HG03103 (cell line): ENCODE measurements at regions not wholly inside any gene's neighbourhood (a gene's known extent, or its start where the extent isn't known, plus 50 kb on each side); places are given as distances from the start of the nearest gene placed in this dataset.

Experiments
- ATAC-seq: cut with Tn5 transposase; IDR thresholded peaks from one replicate; pipeline ENCODE4 v1.9.1; 2021; ENCODE audit warnings: low read depth; ENCODE audit not compliant: unreplicated experiment

DNA sequence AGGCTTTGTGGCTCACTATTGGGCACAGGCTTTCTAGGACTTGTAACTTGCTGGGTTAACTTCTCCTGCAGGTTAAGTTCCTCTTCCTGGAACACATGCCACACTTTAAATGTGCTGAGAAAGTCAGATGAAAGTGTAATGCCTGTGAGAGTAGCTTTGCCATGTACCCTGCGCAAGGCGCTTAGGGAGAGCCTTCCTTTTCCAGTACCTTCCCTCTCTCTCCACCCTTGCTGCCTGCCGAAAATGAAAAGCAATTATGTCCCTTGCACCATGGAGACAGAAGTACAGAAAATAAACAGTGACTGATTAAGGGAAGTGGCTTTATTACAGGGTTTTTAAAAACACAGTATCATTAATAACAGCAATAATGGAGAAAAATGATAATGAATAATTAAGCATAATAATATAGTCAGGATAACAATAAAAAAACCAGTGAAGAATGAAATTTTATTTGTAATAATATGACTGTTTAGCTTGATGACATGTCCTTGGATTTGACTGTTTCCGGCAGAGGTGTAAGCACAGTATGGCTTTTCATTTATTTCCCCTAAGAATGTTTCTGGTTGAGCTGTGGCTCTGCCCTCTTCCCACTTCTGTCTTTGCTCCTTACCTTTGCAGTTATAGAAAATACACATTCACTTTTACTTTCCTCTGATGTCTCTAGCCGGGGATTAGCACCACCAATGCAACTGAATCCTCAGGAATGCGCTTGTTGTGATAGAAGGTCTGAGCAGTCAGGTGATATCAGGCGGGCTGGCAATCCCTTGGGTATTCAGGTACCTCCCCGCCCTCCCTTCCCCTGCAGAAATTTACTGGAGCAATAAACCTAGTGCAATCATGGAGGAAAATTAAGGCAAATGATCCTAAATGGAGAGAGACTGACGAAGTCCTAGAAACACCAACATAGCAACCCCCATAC is 472.3 kb upstream of the CITED2 start:
- ATAC-seq: no peak

DNA sequence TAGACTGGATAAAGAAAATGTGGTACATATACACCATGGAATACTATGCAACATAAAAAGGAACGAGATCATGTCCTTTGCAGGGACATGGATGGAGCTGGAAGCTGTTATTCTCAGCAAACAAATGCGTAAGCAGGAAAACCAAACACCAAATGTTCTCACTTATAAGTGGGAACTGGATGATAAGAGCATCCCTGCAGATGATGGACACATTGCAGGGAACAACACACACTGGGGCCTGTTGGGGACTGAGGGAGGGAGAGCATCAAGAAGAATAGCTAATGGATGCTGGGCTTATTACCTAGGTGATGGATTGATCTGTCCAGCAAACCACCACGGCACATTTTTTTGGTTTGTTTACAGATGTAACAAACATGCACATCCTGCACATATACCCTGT is 470.5 kb upstream of the CITED2 start:
- no peak for ATAC-seq

DNA sequence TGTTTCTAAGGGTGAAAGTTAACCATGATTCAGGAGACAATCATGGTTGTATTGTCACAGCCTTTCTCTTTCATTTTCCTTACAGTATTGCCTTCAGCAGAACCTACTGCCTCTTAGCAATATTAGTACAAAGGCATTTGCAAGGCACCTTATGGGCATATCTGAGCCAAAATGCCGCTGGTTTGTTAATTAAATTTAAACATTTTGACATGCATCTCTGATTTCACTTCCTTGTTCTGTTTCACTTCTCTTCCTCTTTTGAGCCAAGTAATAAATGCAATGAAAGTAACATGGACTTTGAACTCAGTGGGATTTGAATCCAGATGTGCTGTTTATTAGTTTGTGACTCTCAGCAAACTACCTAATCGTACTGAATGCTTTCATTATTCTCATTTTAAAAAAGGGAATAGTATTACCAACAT is 467.4 kb upstream of the CITED2 start:
- ATAC-seq: peak; percentile 86

DNA sequence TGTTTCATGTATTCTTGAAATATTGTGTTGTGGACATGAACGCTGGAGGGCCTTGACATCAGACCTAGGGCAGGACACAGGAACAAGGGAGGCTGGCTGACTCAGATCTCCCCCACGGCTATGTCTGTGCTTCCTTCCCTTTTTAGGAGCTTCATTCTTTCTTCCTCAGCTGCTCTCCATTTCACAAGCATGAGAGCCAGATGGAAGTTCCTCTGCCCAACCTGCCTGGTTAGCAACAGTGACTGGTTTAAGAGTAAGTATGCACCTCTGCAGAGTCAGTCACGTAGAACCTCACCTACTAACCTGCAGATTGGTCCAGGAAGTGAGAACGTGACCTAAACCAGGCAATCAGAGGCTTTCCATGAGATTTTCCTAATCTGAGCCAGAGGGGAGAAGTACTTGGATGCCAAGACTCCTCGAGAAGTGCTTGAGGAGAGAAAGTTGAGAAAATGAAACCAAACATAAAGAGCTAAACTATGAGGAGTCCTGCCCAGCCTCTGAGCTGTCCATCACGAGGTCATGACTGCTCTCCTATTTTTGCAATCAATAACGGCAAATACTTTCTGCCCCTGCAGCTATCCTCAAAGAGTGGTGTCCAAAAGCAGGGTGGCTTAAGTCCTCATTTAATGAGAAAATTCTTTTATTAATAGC is 465.2 kb upstream of the CITED2 start:
- ATAC-seq: no peak

GRCh38 chr6:139834232-139834631 is 459.8 kb upstream of the CITED2 start:
- no peak for ATAC-seq

GRCh38 chr6:139833592-139833991 is 459.1 kb upstream of the CITED2 start:
- ATAC-seq: no peak

- no peak for ATAC-seq
Measured at GRCh38 chr6:139832493-139833305, 458.3 kb upstream of the CITED2 start.

GRCh38 chr6:139829576-139829975 is 455.1 kb upstream of the CITED2 start:
- ATAC-seq: no peak

DNA sequence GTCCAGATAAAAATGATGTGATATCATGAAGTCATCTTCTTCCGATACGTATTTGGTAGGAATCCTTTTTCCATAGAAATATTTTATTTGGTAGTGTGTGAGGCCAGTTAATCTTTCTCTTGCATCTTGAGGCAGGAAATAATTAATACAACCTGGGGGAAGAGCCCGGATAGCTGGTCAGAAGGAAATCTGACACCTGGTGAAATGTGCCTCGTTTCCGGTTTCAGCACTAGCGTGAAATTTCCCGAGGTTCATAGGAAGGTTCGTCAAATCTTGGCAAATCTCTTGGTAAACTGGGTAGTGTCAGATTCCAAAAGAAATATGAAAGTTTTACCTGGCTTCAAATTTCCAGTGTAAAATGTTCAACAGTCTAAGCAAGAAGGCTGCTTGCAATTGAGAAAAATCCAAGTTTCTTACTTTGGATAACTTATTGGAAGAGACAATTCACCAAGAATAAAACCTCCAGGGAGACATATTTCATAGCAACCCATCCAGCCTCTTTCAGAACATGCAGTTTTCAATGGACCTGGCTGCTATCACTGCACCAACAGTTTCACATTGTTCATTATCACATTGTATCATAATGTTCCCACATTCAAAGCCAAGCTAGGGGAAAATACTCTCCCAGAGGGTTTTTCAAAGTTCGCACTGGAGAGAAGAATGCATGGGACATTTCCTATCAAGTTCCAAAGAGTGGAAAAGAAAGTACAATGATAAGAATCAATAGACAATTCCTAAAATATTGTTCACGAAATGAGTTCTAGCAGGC is 454.5 kb upstream of the CITED2 start:
- no peak for ATAC-seq

DNA sequence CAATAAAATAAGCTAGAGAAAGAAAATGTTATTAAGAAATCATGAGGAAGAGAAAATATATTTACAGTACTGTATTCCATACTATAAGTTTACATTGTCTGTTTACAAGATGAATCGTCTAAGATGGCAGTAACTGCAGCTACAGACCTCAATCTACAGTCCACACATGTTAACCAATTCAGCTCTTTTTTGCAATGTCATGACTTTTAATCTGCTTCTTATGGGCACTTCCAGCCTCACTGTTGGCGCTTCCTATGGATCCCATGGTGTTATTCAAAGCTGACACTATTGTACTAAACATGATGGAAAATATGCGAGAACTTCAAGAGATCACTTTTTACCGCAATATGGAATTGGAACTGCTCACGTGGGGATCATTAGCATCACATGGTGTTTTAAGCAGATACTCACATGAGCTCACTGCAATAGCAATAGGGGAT is 451.5 kb upstream of the CITED2 start:
- no peak for ATAC-seq

DNA sequence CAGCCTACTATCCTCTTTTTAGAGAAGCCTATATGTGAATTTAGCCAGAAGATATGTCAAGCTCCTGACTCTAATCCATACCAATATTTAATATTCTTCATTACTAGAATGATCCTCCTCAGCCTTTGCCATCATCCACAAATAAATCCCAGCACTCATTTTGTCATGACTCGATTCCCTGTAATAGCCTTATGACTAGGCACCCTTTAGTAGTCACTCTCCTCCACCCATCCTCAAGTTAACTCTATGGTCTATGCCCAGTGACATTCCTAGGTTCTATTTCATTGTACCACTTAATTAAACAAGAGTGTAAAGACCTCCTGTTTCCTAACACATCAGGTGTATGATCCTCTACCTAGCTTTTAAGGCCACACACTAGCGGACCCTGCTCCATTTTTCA is 450.4 kb upstream of the CITED2 start:
- ATAC-seq: no peak

- ATAC-seq: no peak
Measured at GRCh38 chr6:139823808-139824126, 449.3 kb upstream of the CITED2 start.

GRCh38 chr6:139823099-139823807 is 448.8 kb upstream of the CITED2 start:
- ATAC-seq: no peak

GRCh38 chr6:139821676-139822223 is 447.3 kb upstream of the CITED2 start:
- ATAC-seq: no peak

DNA sequence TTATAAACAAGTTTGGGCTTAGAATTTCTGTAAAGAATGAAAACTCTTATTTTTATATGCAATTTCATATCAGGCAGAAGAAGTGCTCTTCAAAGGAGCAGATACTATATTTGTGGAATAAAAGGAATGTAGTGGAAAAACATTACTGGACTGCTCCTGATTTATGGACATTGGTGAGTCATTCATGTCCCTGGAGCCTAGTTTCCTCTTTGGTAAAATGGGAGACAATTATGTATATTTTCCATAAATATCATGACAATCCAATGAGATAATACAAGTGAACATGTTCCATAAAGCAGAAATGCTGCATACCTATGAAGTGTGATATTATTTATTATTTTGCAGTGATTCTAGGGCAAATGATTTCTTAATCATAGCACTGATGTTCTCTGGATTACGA is 445.8 kb upstream of the CITED2 start:
- ATAC-seq: no peak

DNA sequence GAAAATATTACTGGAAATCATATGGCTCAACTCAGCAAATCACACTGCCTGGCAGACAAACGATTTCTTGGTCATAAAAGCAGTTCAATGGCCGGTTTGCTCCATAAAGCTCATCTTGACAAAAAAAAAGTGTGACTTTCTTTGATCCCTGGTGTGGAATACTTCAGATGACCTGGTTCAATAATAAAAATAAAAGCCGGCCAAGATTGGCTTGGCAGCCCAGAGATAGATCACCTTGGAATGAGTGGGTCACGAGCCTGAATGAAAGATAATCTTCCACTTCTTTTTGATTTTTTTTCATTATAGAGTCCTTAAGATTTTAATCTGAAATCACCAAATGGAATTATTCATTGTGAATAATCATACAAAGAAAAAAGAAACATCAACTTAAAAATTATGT is 445.3 kb upstream of the CITED2 start:
- no peak for ATAC-seq

- no peak for ATAC-seq
Measured at GRCh38 chr6:139812939-139813338, 438.5 kb upstream of the CITED2 start.

DNA sequence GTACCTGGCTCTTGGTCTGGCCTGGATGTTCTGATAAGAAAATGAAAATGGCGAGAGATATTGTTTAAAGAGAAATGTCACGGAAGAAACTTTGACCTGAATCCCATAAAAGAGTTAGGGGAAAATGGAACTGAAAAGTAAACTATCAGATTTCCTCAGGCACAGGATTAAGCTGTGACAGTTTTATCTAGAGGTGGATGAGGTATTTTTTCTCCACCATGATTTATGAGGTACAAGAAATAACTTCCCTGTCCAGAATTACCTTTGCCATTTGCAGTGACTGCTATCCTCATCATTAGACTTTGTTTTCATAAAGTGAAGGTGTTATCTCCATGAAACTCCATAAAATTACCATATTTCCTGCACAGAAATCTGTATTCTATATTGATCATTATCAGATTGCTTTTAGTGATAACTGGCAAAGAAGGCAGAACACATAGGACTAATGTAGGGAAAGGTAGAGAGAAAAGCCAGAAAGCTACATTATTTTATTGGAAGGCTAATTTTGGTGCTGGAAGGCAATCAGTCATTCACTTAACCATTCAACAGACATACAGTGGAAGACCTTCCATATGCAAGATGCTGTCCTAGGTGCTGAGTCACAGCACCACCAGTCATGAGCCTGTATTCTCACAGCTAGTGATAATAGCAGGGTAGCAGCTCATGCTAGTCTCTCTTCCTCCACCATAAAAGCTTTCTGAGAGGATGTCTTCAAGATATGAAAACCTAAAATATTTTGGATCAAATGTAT is 427.3 kb upstream of the CITED2 start:
- no peak for ATAC-seq

GRCh38 chr6:139800837-139801236 is 426.4 kb upstream of the CITED2 start:
- peak; percentile 82 for ATAC-seq
